Activated CD4-positive, alpha-beta T cell treated with anti-CD3 and anti-CD28 coated beads for 1 hour (primary cell): ENCODE measurements at regions not wholly inside any gene's neighbourhood (a gene's known extent, or its start where the extent isn't known, plus 50 kb on each side); places are given as distances from the start of the nearest gene placed in this dataset.

ENCODE experiments used
- DNase-seq: peaks from one replicate; pipeline ENCODE4 v3.0.0-alpha.2; 2020

DNA sequence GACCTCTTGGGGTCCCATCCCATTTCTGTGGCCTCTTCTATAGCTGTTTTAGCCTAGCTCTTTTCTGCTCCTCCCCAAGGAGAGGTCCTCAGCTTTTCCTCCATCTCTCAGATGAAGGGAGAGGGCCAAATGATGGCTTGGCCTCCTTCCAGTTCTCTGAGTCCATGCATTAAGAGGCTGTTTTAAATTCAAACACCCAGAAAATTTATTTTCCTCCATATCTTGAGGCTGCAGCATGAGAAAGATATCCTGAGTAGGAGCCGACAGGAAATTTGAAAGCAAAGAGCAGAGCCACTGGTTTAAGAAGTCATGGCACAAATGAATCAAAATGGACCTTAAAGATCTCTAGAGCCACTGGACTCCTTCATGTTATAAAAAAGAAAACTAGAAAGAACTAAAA, 558.8 kb downstream of the MID1IP1 start:
- DNase-seq, result no peak

DNA sequence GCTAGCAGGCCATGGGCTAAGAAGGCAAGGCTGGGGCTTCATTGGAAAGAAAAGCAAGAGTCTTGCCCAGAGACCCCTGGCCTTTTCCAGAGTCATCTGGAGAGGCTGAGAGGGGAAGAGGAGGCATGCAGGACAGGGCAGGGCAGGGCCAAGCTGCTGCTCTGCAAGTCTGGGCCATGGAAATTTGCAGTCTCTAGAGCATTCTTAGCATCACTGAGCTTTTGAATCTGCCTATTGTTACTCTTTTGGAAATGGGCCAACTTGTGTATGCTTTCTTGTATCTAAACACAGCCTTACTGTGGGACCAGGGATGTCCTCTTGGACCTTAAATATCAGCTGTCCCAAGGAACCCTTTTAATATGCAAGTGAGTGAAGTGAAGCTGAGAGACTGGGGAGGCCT, 560.5 kb downstream of the MID1IP1 start:
- DNase-seq, result no peak

GRCh38 chrX:39367416-39367815, 566.2 kb downstream of the MID1IP1 start:
- DNase-seq, result no peak

DNA sequence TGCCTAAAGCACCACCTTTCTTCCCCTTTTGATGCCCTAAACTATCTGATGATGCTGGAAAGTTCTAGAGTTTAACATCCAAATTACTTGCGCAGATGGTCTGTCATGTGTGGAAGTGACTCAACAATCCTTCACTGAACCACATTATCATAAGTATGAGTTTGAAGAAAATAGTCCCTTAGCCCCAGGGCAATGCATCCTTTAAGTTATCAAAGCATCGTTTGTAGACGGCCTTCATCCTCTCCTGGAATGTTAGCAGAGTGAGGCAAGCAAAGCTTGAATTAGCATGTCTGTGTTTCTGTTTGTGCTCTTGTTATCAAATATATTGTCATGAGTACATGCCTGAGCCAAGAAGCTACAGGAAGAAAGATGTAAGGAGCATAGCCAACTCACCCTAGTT, 570.9 kb downstream of the MID1IP1 start:
- DNase-seq, result no peak

DNA sequence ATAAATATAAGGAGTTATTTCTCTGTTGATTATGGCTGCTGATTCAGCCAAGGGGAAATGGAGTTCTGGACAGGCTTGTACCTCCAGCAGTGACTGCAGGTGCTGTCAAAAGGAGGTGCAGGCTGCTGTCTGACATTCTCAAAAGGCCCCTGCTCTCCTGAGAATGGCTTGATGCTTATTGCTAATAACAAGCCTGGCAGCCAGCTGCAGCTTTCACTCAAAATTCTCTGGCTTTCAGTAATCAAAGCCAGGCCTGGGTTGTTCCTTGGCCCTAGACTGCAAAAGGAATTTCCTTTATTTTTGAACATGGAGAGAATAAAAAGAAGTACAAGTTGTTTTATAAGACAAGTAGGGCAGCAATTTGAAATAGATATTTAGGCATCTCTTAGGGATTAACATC, 575.9 kb downstream of the MID1IP1 start:
- no peak for DNase-seq

- DNase-seq, result no peak
Observed at GRCh38 chrX:39377773-39378172, 576.5 kb downstream of the MID1IP1 start.

GRCh38 chrX:39381422-39381821, 580.2 kb downstream of the MID1IP1 start:
- no peak for DNase-seq

- DNase-seq, result no peak
Observed at GRCh38 chrX:39384996-39385395, 583.7 kb downstream of the MID1IP1 start.

DNA sequence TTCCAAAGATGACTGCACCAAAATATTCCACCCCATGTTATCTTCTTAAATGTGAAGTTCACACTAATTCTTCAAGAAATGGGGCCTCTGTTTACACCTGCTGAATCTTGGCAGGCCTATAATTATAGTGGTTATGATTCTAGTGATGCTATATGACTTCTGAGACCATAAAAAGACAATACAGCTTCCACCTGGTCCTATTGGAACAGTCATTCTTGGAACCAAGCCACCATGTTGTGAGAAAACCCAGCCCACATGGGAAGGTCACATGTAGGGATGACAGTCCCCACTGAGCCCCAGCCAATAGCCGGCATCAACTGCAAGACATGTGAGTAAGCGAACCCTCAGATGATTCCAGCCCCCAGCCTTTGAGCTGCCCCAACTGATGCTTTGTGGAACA, 587.5 kb downstream of the MID1IP1 start:
- no peak for DNase-seq

DNA sequence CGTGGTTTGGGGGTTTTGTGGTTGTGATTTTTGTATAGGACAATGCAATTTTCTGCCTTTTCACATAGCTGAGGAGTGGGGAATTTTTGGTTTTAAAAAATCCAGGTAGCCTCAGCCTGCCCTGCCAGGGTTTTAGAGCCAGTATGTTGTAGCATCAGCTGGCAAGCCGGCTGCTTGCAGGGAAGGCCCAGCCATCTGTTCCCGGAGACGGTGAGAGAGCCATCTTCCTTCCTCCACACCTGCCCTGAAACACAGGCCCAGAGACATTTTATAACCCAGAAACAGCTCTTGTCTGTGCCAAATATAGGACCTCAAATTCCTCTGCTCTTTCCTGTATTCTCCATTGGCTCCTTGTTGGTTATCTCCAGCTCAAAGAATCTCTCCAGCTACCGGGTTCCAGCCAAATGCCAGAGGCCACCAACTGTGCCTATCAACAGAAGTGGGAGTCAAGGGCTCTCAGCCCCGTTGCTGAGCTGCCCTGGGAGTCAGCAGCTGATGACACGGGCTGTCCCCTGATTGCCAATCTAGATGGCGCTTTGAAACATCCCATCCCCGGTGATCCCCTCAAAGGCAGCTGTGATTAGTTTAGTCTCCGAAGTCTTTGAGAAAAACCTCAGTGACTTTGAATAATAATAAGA, 595.2 kb downstream of the MID1IP1 start:
- DNase-seq, result no peak

- DNase-seq, result no peak
Observed at GRCh38 chrX:39397561-39398199, 596.4 kb downstream of the MID1IP1 start.

GRCh38 chrX:39398215-39398962, 597.1 kb downstream of the MID1IP1 start:
- DNase-seq, result no peak

- DNase-seq, result no peak
Observed at GRCh38 chrX:39398963-39399261, 597.7 kb downstream of the MID1IP1 start.

- DNase-seq, result no peak
Observed at GRCh38 chrX:39399387-39399786, 598.1 kb downstream of the MID1IP1 start.

- no peak for DNase-seq
Observed at GRCh38 chrX:39401483-39402110, 600.3 kb downstream of the MID1IP1 start.

GRCh38 chrX:39402158-39402557, 600.9 kb downstream of the MID1IP1 start:
- no peak for DNase-seq

GRCh38 chrX:39406799-39407198, 605.5 kb downstream of the MID1IP1 start:
- no peak for DNase-seq

- DNase-seq, result no peak
Observed at GRCh38 chrX:39409246-39409917, 608.1 kb downstream of the MID1IP1 start.

GRCh38 chrX:39414290-39414854, 613.1 kb downstream of the MID1IP1 start:
- DNase-seq, result no peak

DNA sequence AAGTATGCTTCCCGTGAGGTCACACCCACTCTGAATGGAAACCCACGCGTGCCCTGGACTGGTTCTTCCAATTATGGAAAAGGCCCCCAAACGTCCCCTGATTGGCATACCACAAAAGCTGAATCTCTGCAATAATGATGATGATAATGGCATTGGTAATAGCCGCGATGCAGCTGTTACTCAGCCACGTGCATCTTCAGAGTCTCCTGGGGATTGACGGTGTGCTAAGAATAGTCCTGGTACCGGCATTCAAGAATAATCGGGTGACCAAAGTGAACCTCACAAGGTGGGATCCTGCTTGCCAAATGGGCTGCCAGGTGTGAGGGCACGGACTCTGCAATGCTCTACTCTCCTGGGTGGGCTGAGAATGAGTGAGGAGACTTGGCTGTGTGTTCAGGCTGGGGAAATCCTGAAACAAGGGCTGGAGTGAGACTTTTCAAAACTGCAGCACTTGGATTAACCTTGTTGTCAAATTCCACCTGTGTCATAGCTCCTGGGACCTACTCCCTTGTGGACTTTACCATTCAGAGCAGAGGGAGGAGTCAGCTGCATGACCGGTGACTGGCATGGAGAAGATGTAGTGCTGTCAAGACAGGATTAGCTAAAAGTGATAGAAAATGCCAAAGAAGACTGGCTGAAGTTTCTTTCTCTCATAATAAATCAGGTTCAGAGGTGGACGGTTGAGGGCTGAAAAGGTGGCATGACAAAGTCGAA, 615.4 kb downstream of the MID1IP1 start:
- no peak for DNase-seq

DNA sequence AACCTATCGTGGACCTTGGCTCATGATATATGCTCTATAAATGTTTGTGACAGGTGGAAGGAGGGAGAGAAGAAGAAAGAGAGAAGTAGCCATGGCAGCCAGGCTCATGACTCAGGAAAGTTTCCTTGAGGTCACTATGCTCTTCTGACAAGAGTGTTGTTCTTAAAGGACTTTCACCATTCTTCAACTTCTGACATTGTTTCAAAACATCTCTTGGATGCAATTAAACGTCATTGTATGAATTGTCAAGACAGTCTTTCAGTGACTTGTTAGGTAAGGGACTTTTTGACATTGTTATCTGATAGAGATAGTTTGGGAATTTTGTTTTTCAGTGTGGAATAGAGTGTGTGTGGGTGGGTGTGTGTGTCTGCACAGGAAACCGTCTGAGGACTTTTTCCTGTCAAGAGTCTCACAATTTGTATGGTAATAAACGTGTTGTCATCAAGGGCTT, 617.0 kb downstream of the MID1IP1 start:
- DNase-seq, result no peak
